CD14-positive monocyte (primary cell): ENCODE measurements at regions not wholly inside any gene's neighbourhood (a gene's known extent, or its start where the extent isn't known, plus 50 kb on each side); places are given as distances from the start of the nearest gene placed in this dataset.

Source experiments
- DNase-seq, 3 donors: peaks; one replicate each; pipeline ENCODE4 v3.0.0-alpha.2; 2011 to 2022
- H2AFZ ChIP-seq: 2 replicates; pipeline ENCODE4 v1.6.0; 2012; ENCODE audit warnings: mild to moderate bottlenecking, low read depth, low read length, inconsistent platforms; ENCODE audit not compliant: insufficient read depth, poor library complexity, severe bottlenecking
- H3K27ac ChIP-seq, 2 donors: 1 replicate in 1 of 2; 2 replicates in 1 of 2; pipeline ENCODE4 v1.5.1; 2012 to 2013; ENCODE audit warnings: low read length in 2 of 2, control low read depth in 1 of 2, inconsistent platforms in 1 of 2, low read depth in 1 of 2, mild to moderate bottlenecking in 1 of 2
- H3K27me3 ChIP-seq, 2 donors: one replicate each; pipeline versions ENCODE4 v1.6.0 to v1.6.1; 2011 to 2013; ENCODE audit warnings: low read length in 2 of 2; ENCODE audit not compliant: control insufficient read depth in 2 of 2, insufficient read depth in 2 of 2
- H3K36me3 ChIP-seq, 2 donors: replicated peaks in 1 of 2; 1 replicate in 1 of 2; 2 replicates in 1 of 2; pipeline versions ENCODE4 v1.5.1 to v1.6.1; 2012 to 2013; ENCODE audit warnings: low read length in 2 of 2, control low read depth in 1 of 2, inconsistent platforms in 1 of 2, mild to moderate bottlenecking in 1 of 2; ENCODE audit not compliant: insufficient read depth in 2 of 2, control insufficient read depth in 1 of 2
- H3K4me1 ChIP-seq, 2 donors: 1 replicate in 1 of 2; 2 replicates in 1 of 2; pipeline versions ENCODE4 v1.5.1 to v1.6.1; 2012 to 2013; ENCODE audit warnings: low read length in 2 of 2, control low read depth in 1 of 2, inconsistent platforms in 1 of 2, mild to moderate bottlenecking in 1 of 2, moderate library complexity in 1 of 2; ENCODE audit not compliant: insufficient read depth in 2 of 2, control insufficient read depth in 1 of 2
- H3K4me2 ChIP-seq: replicated peaks from 2 replicates; pipeline ENCODE3; 2012; ENCODE audit warnings: low read length, moderate library complexity, mild to moderate bottlenecking; ENCODE audit not compliant: poor library complexity, severe bottlenecking; ENCODE audit errors: extremely low read depth
- H3K4me3 ChIP-seq, 3 experiments: fragments of 200-600 bp in 1 of 3; sonication (generic) in 1 of 3; replicated peaks in 1 of 3; 1 replicate in 2 of 3; 2 replicates in 1 of 3; pipeline ENCODE4 v1.5.1; 2011 to 2013; ENCODE audit warnings: low read length in 3 of 3, mild to moderate bottlenecking in 3 of 3, control low read depth in 2 of 3, low read depth in 2 of 3, inconsistent platforms in 1 of 3, moderate library complexity in 1 of 3
- H3K79me2 ChIP-seq: 2 replicates; pipeline ENCODE4 v1.6.0; 2012; ENCODE audit warnings: mild to moderate bottlenecking, control low read depth, inconsistent platforms, low read length, moderate library complexity; ENCODE audit not compliant: insufficient read depth
- H3K9ac ChIP-seq: 2 replicates; pipeline ENCODE4 v1.6.0; 2017; ENCODE audit warnings: low read length, mild to moderate bottlenecking; ENCODE audit not compliant: insufficient read depth, poor library complexity, severe bottlenecking
- H3K9me3 ChIP-seq, 2 donors: replicated peaks in 1 of 2; 1 replicate in 1 of 2; 2 replicates in 1 of 2; pipeline versions ENCODE4 v1.5.1 to v1.6.1; 2012 to 2013; ENCODE audit warnings: low read length in 2 of 2, control low read depth in 1 of 2; ENCODE audit not compliant: control insufficient read depth in 1 of 2, insufficient read depth in 1 of 2
- H4K20me1 ChIP-seq: 2 replicates; pipeline ENCODE4 v1.6.0; 2012; ENCODE audit warnings: mild to moderate bottlenecking, low read length, control low read depth, moderate library complexity; ENCODE audit not compliant: insufficient read depth
- H3K27ac Mint-ChIP-seq, 7 donors: one replicate each; pipeline ENCODE4 v1.8.0; 2020; ENCODE audit warnings: mild to moderate bottlenecking in 7 of 7, mixed read lengths in 7 of 7, moderate library complexity in 6 of 7, inconsistent platforms in 2 of 7
- H3K27me3 Mint-ChIP-seq, 3 donors: one replicate each; pipeline ENCODE4 v1.8.0; 2021 to 2022; ENCODE audit warnings: low read depth in 3 of 3, mild to moderate bottlenecking in 3 of 3, mixed read lengths in 3 of 3, moderate library complexity in 3 of 3, inconsistent platforms in 1 of 3
- H3K36me3 Mint-ChIP-seq, 2 donors: one replicate each; pipeline ENCODE4 v1.8.0; 2020; ENCODE audit warnings: mixed read lengths in 2 of 2, inconsistent platforms in 1 of 2, mild to moderate bottlenecking in 1 of 2
- H3K4me1 Mint-ChIP-seq: one replicate; pipeline ENCODE4 v1.8.0; 2020; ENCODE audit warnings: mild to moderate bottlenecking, mixed read lengths
- H3K4me3 Mint-ChIP-seq, 2 donors: one replicate each; pipeline ENCODE4 v1.8.0; 2020; ENCODE audit warnings: mild to moderate bottlenecking in 2 of 2, mixed read lengths in 2 of 2, moderate library complexity in 1 of 2
- H3K9me3 Mint-ChIP-seq, 7 donors: one replicate each; pipeline ENCODE4 v1.8.0; 2020 to 2022; ENCODE audit warnings: mixed read lengths in 7 of 7, mild to moderate bottlenecking in 6 of 7, moderate library complexity in 6 of 7, inconsistent platforms in 2 of 7
- CTCF ChIP-seq: fragments of 200-600 bp; IDR thresholded peaks from one replicate; pipeline ENCODE4 v1.8.0; 2022; ENCODE audit warnings: antibody characterized with exemption, mild to moderate bottlenecking
- WGBS: methylation state at CpG from one replicate; pipeline ENCODE4 v1.1.5; 2013; ENCODE audit warnings: missing lambda C conversion rate; ENCODE audit not compliant: insufficient coverage; 5-methylcytosine and 5-hydroxymethylcytosine counted together
- intact Hi-C, 2 donors: fragments of 100-400 bp; cut with micrococcal nuclease; formaldehyde crosslinking; loops; one replicate each; pipeline versions ENCODE4 v1.15.0 to v1.15.1; 2023

- H3K27ac Mint-ChIP-seq, result no peak overlapping the region
- Histone ChIP-seq H3K4me1 (no peaks in the 10 kb centered on the region), H3K27ac (no peak overlapping the region), H3K79me2 (no peaks in the 10 kb centered on the region), H3K4me3 (no peak overlapping the region), H2AFZ (no peak overlapping the region), H3K36me3 (no peaks in the 10 kb centered on the region), H3K27me3 (no peaks in the 10 kb centered on the region), H3K9ac (no peak overlapping the region), H3K9me3 (peaks cover 7 to 10% of the 10 kb centered on the region in 2 donors), H3K4me2 (no peak overlapping the region), H4K20me1 (no peaks in the 10 kb centered on the region)
- TF ChIP-seq CTCF, result no peak
- 86% methylated on average over 4 of the region's 4 CpGs for WGBS
- no peaks in the 10 kb centered on the region for H3K27me3 Mint-ChIP-seq
- intact Hi-C loops, result no loop called here
- H3K9me3 Mint-ChIP-seq, result peaks cover 0 to 13% (median 4%) of the 10 kb centered on the region in 7 donors
- H3K36me3 Mint-ChIP-seq, result no peaks in the 10 kb centered on the region
- DNase-seq, result no peak
- no peak overlapping the region for H3K4me3 Mint-ChIP-seq
- H3K4me1 Mint-ChIP-seq, result no peaks in the 10 kb centered on the region
Measured at GRCh38 chr5:30142432-30142831, 1051.1 kb upstream of the CDH6 start.

- Mint-ChIP-seq H3K27ac (no peak overlapping the region), H3K36me3 (no peaks in the 10 kb centered on the region), H3K4me1 (no peaks in the 10 kb centered on the region), H3K27me3 (peaks cover 0 to 1% (median 0%) of the 10 kb centered on the region in 3 donors), H3K9me3 (peaks cover 2 to 10% (median 3%) of the 10 kb centered on the region in 7 donors), H3K4me3 (no peak overlapping the region)
- Histone ChIP-seq H3K4me2 (no peak overlapping the region), H3K4me3 (no peak overlapping the region), H2AFZ (no peak overlapping the region), H3K36me3 (no peaks in the 10 kb centered on the region), H3K27me3 (no peaks in the 10 kb centered on the region), H3K27ac (no peak overlapping the region), H3K4me1 (no peaks in the 10 kb centered on the region), H3K9me3 (peaks cover 3 to 5% of the 10 kb centered on the region in 2 donors), H3K79me2 (no peaks in the 10 kb centered on the region), H3K9ac (no peak overlapping the region), H4K20me1 (no peaks in the 10 kb centered on the region)
- WGBS, result no CpG with 5 or more reads among the region's 3 CpGs
- no peak for TF ChIP-seq CTCF
- DNase-seq, result no peak
- intact Hi-C loops, result no loop called here
Measured at GRCh38 chr5:30121043-30121442, 1072.4 kb upstream of the CDH6 start.
